ENCODE measurements at regions not wholly inside any gene's neighbourhood (a gene's known extent, or its start where the extent isn't known, plus 50 kb on each side); places are given as distances from the start of the nearest gene placed in this dataset.

GRCh38 chr18:68267583-68267982 lies 447.3 kb downstream of the TMX3 start:
- Mint-ChIP-seq H3K4me3 (no peak overlapping the region), H3K36me3 (ENCODE audit: low read depth) (no peaks in the 10 kb centered on the region), H3K9me3 (no peaks in the 10 kb centered on the region), H3K27ac (no peak overlapping the region), H3K4me1 (ENCODE audit: low read depth) (no peaks in the 10 kb centered on the region), H3K27me3 (no peaks in the 10 kb centered on the region)
- intact Hi-C loops (cut with micrococcal nuclease) = no loop called here
- TF ChIP-seq CTCF (IDR thresholded peaks at IDR 0.05) = no peak
- CTCF ChIA-PET = no interaction called here
- DNase-seq (no peak), ATAC-seq (no peak)
- POLR2A ChIA-PET = no interaction called here

DNA sequence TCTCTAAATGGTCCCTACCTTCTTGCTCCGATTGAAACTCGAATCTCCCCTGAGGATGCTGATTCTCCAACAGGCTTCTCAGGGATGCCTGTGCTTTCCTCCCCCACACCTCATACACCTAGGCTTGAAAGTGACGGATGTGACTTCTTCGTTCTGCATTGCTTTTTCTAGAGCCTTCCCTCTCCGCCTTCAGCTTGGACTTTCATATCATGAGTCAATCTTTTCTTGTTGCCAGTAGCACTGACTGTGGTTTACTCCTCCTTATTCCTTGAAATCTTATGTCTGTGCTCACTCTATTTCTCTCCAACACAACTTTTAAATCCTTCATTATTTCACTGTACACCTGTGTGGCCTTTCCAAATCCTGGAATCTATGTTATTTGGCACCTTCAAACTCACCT lies 451.4 kb downstream of the TMX3 start:
- POLR2A ChIA-PET = no interaction called here
- no peaks in the 10 kb centered on the region for H3K9me3 Mint-ChIP-seq

DNA sequence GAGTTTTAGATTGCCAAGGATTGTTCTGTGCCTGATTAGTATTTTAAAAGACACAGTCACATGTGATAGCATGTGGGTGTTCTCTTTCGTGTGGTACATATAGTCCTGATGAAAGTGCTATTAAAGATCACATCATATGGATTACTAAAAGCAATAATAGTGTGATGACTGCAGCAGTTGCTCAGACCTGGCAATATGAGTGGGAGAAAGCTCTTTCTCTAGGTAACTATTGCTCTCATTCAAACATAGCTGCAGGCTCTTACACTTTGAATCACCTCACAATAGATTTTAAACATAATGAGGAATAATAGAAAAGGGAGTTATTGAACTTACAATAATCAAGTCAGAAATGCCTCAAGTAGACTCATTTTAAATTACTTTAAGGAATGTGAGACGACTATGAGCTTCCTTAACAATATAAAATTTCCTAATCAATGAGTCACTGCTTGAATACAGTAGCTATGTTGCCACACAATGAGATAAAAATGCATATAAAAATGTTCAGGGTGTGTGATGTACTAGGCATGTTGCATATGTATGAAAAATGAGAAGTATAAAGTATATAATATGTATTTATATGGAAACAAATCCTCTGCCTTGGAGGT lies 452.1 kb downstream of the TMX3 start:
- H3K27me3 Mint-ChIP-seq = no peaks in the 10 kb centered on the region
- ChIA-PET POLR2A (no interaction called here), CTCF (no interaction called here)
- ATAC-seq (no peak), DNase-seq (no peak)
- intact Hi-C loops (cut with micrococcal nuclease) = no loop called here
- H3K4me1 Mint-ChIP-seq (ENCODE audit: low read depth) = no peaks in the 10 kb centered on the region
- H3K9me3 Mint-ChIP-seq = no peaks in the 10 kb centered on the region
- no peak for TF ChIP-seq CTCF (IDR thresholded peaks at IDR 0.05)
- H3K4me3 Mint-ChIP-seq = no peak overlapping the region
- no peak overlapping the region for H3K27ac Mint-ChIP-seq
- H3K36me3 Mint-ChIP-seq (ENCODE audit: low read depth) = no peaks in the 10 kb centered on the region

More for the DNA sequence above, 451.4 kb downstream of the TMX3 start:
- no peaks in the 10 kb centered on the region for H3K36me3 Mint-ChIP-seq (ENCODE audit: low read depth)
- DNase-seq (no peak), ATAC-seq (no peak)
- no peaks in the 10 kb centered on the region for H3K27me3 Mint-ChIP-seq
- intact Hi-C loops (cut with micrococcal nuclease) = no loop called here
- no peaks in the 10 kb centered on the region for H3K4me1 Mint-ChIP-seq (ENCODE audit: low read depth)
- no peak for TF ChIP-seq CTCF (IDR thresholded peaks at IDR 0.05)
- no peak overlapping the region for H3K4me3 Mint-ChIP-seq
- CTCF ChIA-PET = no interaction called here
- no peak overlapping the region for H3K27ac Mint-ChIP-seq

- no peaks in the 10 kb centered on the region for H3K36me3 Mint-ChIP-seq (ENCODE audit: low read depth)
- POLR2A ChIA-PET = no interaction called here
- H3K4me1 Mint-ChIP-seq (ENCODE audit: low read depth) = no peaks in the 10 kb centered on the region
- CTCF ChIA-PET = no interaction called here
- DNase-seq (no peak), ATAC-seq (no peak)
- no peak overlapping the region for H3K4me3 Mint-ChIP-seq
- H3K27ac Mint-ChIP-seq = no peak overlapping the region
- H3K9me3 Mint-ChIP-seq = no peaks in the 10 kb centered on the region
- no peaks in the 10 kb centered on the region for H3K27me3 Mint-ChIP-seq
- intact Hi-C loops (cut with micrococcal nuclease) = no loop called here
- TF ChIP-seq CTCF (IDR thresholded peaks at IDR 0.05) = no peak
Measured at GRCh38 chr18:68256418-68257067, 458.4 kb downstream of the TMX3 start.

DNA sequence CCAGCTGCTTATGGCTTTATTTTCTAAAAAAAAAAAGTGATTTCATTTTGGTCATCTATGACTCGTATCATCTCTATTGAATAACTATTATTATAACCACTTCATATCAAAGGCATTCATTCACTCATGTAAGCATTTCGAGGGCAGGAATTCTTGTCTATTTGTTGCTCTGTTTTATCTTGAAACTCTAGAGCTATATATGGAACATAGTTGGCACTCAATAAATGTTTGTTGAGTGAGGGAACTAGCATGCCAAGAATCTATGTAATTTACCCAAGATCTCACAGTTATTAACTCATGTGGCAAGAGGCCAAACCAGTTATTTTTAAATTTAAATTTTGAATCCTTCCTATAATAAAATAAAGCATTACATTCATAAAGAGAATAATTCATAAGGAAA lies 470.1 kb downstream of the TMX3 start:
- Mint-ChIP-seq H3K4me3 (no peak overlapping the region), H3K4me1 (ENCODE audit: low read depth) (no peaks in the 10 kb centered on the region), H3K27ac (no peak overlapping the region), H3K27me3 (no peaks in the 10 kb centered on the region), H3K9me3 (peaks cover 2% of the 10 kb centered on the region), H3K36me3 (ENCODE audit: low read depth) (no peaks in the 10 kb centered on the region)
- DNase-seq = no peak
- ATAC-seq = no peak
- intact Hi-C loops (cut with micrococcal nuclease) = no loop called here
- ChIA-PET CTCF (no interaction called here), POLR2A (no interaction called here)
- no peak for TF ChIP-seq CTCF (IDR thresholded peaks at IDR 0.05)

Measured in activated CD8-positive, alpha-beta T cell treated with anti-CD3 and anti-CD28 coated beads for 36 hours (primary cell).